ENCODE measurements at regions not wholly inside any gene's neighbourhood (a gene's known extent, or its start where the extent isn't known, plus 50 kb on each side); places are given as distances from the start of the nearest gene placed in this dataset.

DNA sequence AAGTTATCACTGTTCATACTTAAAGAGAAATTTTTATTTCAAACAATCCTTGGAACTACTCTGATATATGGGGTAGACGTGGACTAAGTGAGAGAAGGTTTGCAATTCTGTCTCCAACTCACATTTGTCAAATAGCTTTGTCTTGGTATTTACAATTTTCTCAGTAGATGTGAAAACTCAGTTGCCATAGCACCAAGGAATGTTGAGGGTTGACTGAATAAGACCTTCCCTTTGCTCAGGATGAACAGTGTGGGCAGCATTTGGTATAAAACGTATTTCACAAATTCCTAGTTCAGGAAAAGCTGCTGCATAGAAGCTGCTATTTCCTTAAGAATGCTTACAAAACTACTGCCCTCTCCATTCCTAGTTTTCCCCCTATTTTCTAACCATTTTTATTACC is 399.5 kb downstream of the NKX6-1 start:
- intact Hi-C loops (cut with micrococcal nuclease; ENCODE audit: unreplicated experiment) (no loop called here), in situ Hi-C loops (cut with HindIII; ENCODE audit: low pct_unique_long_range_greater_than_20kb, low sequenced_read_pairs) (no loop called here)
- ChIA-PET CTCF (no interaction called here), POLR2A (no interaction called here)
- H3K27me3 ChIP-seq (ENCODE audit: control insufficient read depth, insufficient read depth, low read length), result no peaks in the 10 kb centered on the region
- ATAC-seq (no peak), DNase-seq (ENCODE audit: low read depth, low spot score) (no peak)
- H3K36me3 ChIP-seq (ENCODE audit: control insufficient read depth, insufficient read depth, low read length), result no peaks in the 10 kb centered on the region
- BruUV-seq (replicated peaks), result no TSS peak
- TF ChIP-seq SIN3A (IDR thresholded peaks at IDR 0.05; ENCODE audit: borderline replicate concordance, insufficient read depth, low read depth, low read length) (no peak), TCF7L2 (IDR thresholded peaks at IDR 0.05; ENCODE audit: low read depth, low read length) (no peak), POLR2AphosphoS5 (IDR thresholded peaks at IDR 0.05; ENCODE audit: low read depth, low read length) (no peak)
- TF ChIP-seq, protein P1, sequence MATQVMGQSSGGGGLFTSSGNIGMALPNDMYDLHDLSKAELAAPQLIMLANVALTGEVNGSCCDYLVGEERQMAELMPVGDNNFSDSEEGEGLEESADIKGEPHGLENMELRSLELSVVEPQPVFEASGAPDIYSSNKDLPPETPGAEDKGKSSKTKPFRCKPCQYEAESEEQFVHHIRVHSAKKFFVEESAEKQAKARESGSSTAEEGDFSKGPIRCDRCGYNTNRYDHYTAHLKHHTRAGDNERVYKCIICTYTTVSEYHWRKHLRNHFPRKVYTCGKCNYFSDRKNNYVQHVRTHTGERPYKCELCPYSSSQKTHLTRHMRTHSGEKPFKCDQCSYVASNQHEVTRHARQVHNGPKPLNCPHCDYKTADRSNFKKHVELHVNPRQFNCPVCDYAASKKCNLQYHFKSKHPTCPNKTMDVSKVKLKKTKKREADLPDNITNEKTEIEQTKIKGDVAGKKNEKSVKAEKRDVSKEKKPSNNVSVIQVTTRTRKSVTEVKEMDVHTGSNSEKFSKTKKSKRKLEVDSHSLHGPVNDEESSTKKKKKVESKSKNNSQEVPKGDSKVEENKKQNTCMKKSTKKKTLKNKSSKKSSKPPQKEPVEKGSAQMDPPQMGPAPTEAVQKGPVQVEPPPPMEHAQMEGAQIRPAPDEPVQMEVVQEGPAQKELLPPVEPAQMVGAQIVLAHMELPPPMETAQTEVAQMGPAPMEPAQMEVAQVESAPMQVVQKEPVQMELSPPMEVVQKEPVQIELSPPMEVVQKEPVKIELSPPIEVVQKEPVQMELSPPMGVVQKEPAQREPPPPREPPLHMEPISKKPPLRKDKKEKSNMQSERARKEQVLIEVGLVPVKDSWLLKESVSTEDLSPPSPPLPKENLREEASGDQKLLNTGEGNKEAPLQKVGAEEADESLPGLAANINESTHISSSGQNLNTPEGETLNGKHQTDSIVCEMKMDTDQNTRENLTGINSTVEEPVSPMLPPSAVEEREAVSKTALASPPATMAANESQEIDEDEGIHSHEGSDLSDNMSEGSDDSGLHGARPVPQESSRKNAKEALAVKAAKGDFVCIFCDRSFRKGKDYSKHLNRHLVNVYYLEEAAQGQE (IDR thresholded peaks at IDR 0.05; ENCODE audit: insufficient read depth in 1 of 2, low read depth in 2 of 2, low read length in 1 of 2), result no peak
- TF ChIP-seq, protein P2, sequence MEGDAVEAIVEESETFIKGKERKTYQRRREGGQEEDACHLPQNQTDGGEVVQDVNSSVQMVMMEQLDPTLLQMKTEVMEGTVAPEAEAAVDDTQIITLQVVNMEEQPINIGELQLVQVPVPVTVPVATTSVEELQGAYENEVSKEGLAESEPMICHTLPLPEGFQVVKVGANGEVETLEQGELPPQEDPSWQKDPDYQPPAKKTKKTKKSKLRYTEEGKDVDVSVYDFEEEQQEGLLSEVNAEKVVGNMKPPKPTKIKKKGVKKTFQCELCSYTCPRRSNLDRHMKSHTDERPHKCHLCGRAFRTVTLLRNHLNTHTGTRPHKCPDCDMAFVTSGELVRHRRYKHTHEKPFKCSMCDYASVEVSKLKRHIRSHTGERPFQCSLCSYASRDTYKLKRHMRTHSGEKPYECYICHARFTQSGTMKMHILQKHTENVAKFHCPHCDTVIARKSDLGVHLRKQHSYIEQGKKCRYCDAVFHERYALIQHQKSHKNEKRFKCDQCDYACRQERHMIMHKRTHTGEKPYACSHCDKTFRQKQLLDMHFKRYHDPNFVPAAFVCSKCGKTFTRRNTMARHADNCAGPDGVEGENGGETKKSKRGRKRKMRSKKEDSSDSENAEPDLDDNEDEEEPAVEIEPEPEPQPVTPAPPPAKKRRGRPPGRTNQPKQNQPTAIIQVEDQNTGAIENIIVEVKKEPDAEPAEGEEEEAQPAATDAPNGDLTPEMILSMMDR (IDR thresholded peaks at IDR 0.05), result no peak
- H3K27ac ChIP-seq (ENCODE audit: low read length), result no peak overlapping the region
- H3K4me3 ChIP-seq (ENCODE audit: low read depth in 2 of 2, low read length in 2 of 2), result no peak overlapping the region
- H3K4me1 ChIP-seq (ENCODE audit: control insufficient read depth, insufficient read depth, low read length), result no peaks in the 10 kb centered on the region
- no peaks in the 10 kb centered on the region for H3K9me3 ChIP-seq (ENCODE audit: control insufficient read depth, insufficient read depth, low read depth, low read length)

DNA sequence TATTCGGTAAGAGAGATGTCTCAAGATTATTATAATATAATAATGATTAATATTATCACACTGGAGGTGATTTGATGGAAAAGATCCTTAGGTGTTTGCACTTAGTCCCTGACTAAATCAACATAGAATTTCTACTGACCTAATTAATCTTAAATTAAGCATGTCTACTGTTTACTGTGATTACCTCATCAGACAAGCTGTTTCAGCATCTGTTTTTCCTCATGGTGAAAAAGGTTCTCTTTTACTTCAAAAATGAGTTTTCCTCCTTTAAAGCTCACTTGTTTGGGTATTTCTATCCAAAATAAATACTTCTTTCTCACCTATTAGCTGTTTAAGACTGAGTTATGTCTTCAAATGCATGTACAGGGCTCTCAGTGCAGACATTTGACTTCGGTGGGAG is 407.8 kb downstream of the NKX6-1 start:
- H3K4me1 ChIP-seq (ENCODE audit: control insufficient read depth, insufficient read depth, low read length), result no peaks in the 10 kb centered on the region
- POLR2A ChIA-PET, result no interaction called here
- H3K27me3 ChIP-seq (ENCODE audit: control insufficient read depth, insufficient read depth, low read length), result no peaks in the 10 kb centered on the region; the same call in 1 of the 2 replicates
- no peak overlapping the region for H3K4me3 ChIP-seq (ENCODE audit: low read depth in 2 of 2, low read length in 2 of 2)
- no peak overlapping the region for H3K27ac ChIP-seq (ENCODE audit: low read length)
- H3K36me3 ChIP-seq (ENCODE audit: control insufficient read depth, insufficient read depth, low read length), result no peaks in the 10 kb centered on the region
- TF ChIP-seq TCF7L2 (IDR thresholded peaks at IDR 0.05; ENCODE audit: low read depth, low read length), result no peak
- TF ChIP-seq, protein P1 (IDR thresholded peaks at IDR 0.05; ENCODE audit: insufficient read depth in 1 of 2, low read depth in 2 of 2, low read length in 1 of 2), result no peak
- TF ChIP-seq, protein P2 (IDR thresholded peaks at IDR 0.05), result no peak
- TF ChIP-seq SIN3A (IDR thresholded peaks at IDR 0.05; ENCODE audit: borderline replicate concordance, insufficient read depth, low read depth, low read length), result no peak
- TF ChIP-seq POLR2AphosphoS5 (IDR thresholded peaks at IDR 0.05; ENCODE audit: low read depth, low read length), result no peak
- no TSS peak for BruUV-seq (replicated peaks)
- H3K9me3 ChIP-seq (ENCODE audit: control insufficient read depth, insufficient read depth, low read depth, low read length), result no peaks in the 10 kb centered on the region
- in situ Hi-C loops (cut with HindIII; ENCODE audit: low pct_unique_long_range_greater_than_20kb, low sequenced_read_pairs), result no loop called here
- CTCF ChIA-PET, result no interaction called here
- ATAC-seq (no peak), DNase-seq (ENCODE audit: low read depth, low spot score) (no peak)
- intact Hi-C loops (cut with micrococcal nuclease; ENCODE audit: unreplicated experiment), result no loop called here
